Coronary artery (tissue), 2 donors: ENCODE measurements at regions not wholly inside any gene's neighbourhood (a gene's known extent, or its start where the extent isn't known, plus 50 kb on each side); places are given as distances from the start of the nearest gene placed in this dataset.

Source experiments
- DNase-seq: peaks from one replicate; pipeline ENCODE4 v3.0.0-alpha.2; 2017; ENCODE audit warnings: low spot score
- H3K27ac ChIP-seq, 2 donors: fragments of 200-600 bp; sonication (generic); one replicate each; pipeline ENCODE4 v1.5.1; 2016 to 2019
- H3K4me3 ChIP-seq: fragments of 200-600 bp; sonication (generic); 2 replicates; pipeline ENCODE4 v1.5.1; 2016; ENCODE audit warnings: mild to moderate bottlenecking, moderate library complexity
- TF ChIP-seq, protein P1 (sequence below): fragments of 200-600 bp; sonication (generic); IDR thresholded peaks from one replicate; pipeline ENCODE4 v1.5.1; 2019; ENCODE audit warnings: antibody characterized with exemption

- no peak for DNase-seq
- peak overlapping the region; percentile 21 for H3K4me3 ChIP-seq
- H3K27ac ChIP-seq: peak overlapping the region; percentile 3 to 6
- TF ChIP-seq, protein P1, sequence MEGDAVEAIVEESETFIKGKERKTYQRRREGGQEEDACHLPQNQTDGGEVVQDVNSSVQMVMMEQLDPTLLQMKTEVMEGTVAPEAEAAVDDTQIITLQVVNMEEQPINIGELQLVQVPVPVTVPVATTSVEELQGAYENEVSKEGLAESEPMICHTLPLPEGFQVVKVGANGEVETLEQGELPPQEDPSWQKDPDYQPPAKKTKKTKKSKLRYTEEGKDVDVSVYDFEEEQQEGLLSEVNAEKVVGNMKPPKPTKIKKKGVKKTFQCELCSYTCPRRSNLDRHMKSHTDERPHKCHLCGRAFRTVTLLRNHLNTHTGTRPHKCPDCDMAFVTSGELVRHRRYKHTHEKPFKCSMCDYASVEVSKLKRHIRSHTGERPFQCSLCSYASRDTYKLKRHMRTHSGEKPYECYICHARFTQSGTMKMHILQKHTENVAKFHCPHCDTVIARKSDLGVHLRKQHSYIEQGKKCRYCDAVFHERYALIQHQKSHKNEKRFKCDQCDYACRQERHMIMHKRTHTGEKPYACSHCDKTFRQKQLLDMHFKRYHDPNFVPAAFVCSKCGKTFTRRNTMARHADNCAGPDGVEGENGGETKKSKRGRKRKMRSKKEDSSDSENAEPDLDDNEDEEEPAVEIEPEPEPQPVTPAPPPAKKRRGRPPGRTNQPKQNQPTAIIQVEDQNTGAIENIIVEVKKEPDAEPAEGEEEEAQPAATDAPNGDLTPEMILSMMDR: no peak
Observed at GRCh38 chr5:96125231-96125891, 163.7 kb upstream of the ELL2 start.

DNA sequence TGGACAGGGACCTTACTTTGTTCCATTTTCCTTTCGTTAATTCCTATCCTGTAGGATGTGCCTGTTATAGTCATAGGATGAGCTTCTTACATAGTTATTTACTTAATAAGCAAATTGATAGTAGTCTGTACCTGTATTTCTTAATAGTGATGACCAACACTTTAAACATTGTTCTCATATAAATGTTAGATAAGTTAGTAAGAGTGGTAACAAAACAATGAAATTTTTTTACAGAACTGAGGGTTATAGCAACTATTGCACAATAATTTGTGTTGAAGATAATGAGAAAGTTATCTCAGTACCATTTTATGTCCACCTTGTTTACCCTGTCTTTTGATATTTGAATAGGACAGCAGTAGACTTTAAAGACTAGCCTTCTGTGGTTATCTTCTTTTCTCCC, 162.9 kb upstream of the ELL2 start:
- Histone ChIP-seq H3K4me3 (no peak overlapping the region), H3K27ac (no peak overlapping the region)
- TF ChIP-seq, protein P1: no peak
- DNase-seq: no peak

- DNase-seq: no peak
- Histone ChIP-seq H3K27ac (no peak overlapping the region), H3K4me3 (no peak overlapping the region)
- TF ChIP-seq, protein P1: no peak
Observed at GRCh38 chr5:96123418-96123817, 161.8 kb upstream of the ELL2 start.

GRCh38 chr5:96121364-96121763, 159.7 kb upstream of the ELL2 start:
- no peak for DNase-seq
- Histone ChIP-seq H3K4me3 (no peak overlapping the region), H3K27ac (no peak overlapping the region)
- TF ChIP-seq, protein P1: no peak

- no peak overlapping the region for H3K4me3 ChIP-seq
- no peak overlapping the region for H3K27ac ChIP-seq
- DNase-seq: no peak
- TF ChIP-seq, protein P1: no peak
Observed at GRCh38 chr5:96120120-96120519, 158.5 kb upstream of the ELL2 start.

DNA sequence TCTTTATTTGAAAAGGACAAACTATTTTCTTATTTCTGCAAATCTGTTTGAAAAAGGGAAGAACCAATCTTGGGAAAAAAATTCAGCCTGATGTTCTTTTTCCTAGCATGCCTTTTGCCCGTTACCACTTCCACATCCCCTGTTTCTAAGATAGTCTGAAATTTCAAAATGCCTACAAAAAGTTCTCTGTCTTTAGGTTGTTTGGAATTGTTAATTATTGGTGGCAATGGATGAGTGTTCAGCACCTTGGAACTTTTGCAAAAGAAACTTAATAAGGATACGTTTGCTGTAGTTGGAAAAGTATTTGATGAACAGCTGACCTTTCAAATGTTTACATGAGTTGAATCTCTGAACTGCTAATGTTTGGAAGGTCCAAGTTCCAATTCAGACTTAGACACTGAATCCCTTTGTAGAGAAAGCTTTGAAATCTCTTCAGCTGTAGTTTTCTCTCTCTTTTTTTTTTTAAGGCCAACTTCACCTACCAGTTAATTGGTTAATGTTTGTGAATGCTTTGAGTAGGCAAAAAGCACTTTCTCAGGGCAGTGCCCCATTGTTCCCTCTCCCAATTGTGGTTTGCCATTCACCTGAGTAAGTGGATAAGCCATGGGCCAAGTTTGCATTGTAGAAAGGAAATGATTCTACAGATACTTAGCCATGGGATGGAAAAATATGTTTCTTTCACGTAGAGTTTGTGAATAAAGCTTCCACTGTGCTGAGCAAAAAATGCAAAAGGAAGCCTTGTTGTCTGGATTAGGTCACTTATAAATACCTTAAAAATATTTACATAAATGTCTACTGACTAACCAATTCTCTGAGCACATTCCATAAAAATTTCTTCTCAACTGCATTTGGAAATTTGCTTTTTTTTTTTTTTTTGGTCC, 156.4 kb upstream of the ELL2 start:
- no peak overlapping the region for H3K4me3 ChIP-seq
- no peak for DNase-seq
- TF ChIP-seq, protein P1: no peak
- H3K27ac ChIP-seq: no peak overlapping the region
